Uterus (tissue), 3 donors: ENCODE measurements at regions not wholly inside any gene's neighbourhood (a gene's known extent, or its start where the extent isn't known, plus 50 kb on each side); places are given as distances from the start of the nearest gene placed in this dataset.

ENCODE experiments used
- DNase-seq, 2 donors: peaks; one replicate each; pipeline ENCODE4 v3.0.0-alpha.2; 2019 to 2020
- H3K27ac ChIP-seq, 2 donors: fragments of 200-600 bp; sonication (generic); 1 replicate in 1 of 2; 2 replicates in 1 of 2; pipeline ENCODE4 v1.5.1; 2016 to 2018
- H3K27me3 ChIP-seq, 2 donors: fragments of 200-600 bp; sonication (generic); one replicate each; pipeline ENCODE4 v1.5.1; 2018 to 2019; ENCODE audit warnings: control low read depth in 1 of 2
- H3K36me3 ChIP-seq, 2 donors: fragments of 200-600 bp; sonication (generic); one replicate each; pipeline ENCODE4 v1.5.1; 2019; ENCODE audit warnings: control low read depth in 1 of 2
- H3K4me1 ChIP-seq, 2 donors: fragments of 200-600 bp; sonication (generic); one replicate each; pipeline ENCODE4 v1.5.1; 2018 to 2019; ENCODE audit warnings: control low read depth in 1 of 2
- H3K4me3 ChIP-seq, 2 donors: fragments of 200-600 bp; sonication (generic); 1 replicate in 1 of 2; 2 replicates in 1 of 2; pipeline ENCODE4 v1.5.1; 2018 to 2019; ENCODE audit warnings: mild to moderate bottlenecking in 1 of 2
- H3K9me3 ChIP-seq, 2 donors: fragments of 200-600 bp; sonication (generic); one replicate each; pipeline ENCODE4 v1.5.1; 2019; ENCODE audit warnings: control low read depth in 1 of 2
- CTCF ChIP-seq, 4 experiments: fragments of 200-600 bp in 2 of 4; fragments of 450-650 bp in 2 of 4; sonication (generic) in 2 of 4; IDR thresholded peaks; one replicate each; pipeline ENCODE4 v1.5.1; 2016 to 2019; ENCODE audit warnings: antibody characterized with exemption in 4 of 4, mild to moderate bottlenecking in 2 of 4, moderate library complexity in 1 of 4
- POLR2A ChIP-seq, 2 donors: fragments of 450-650 bp; IDR thresholded peaks; one replicate each; pipeline ENCODE4 v1.6.1; 2016; ENCODE audit warnings: antibody characterized with exemption in 2 of 2, mild to moderate bottlenecking in 1 of 2, moderate library complexity in 1 of 2
- intact Hi-C: fragments of 100-400 bp; cut with DNase I; formaldehyde crosslinking; loops from one replicate; pipeline ENCODE4 v1.15.1; 2023; ENCODE audit warnings: low total_unique reads
- donor health status: DM: yes; HTN: yes; CAD: no.

GRCh38 chr1:95766036-95766435 is 532.0 kb downstream of the RWDD3 start:
- no peak for TF ChIP-seq CTCF (IDR thresholded peaks at IDR 0.05)
- no peak for TF ChIP-seq POLR2A (IDR thresholded peaks at IDR 0.05)
- H3K4me3 ChIP-seq: no peak overlapping the region
- DNase-seq: no peak
- no peaks in the 10 kb centered on the region for H3K36me3 ChIP-seq
- H3K27ac ChIP-seq: no peak overlapping the region
- no peaks in the 10 kb centered on the region for H3K4me1 ChIP-seq
- H3K9me3 ChIP-seq: no peaks in the 10 kb centered on the region
- intact Hi-C loops: no loop called here
- H3K27me3 ChIP-seq: no peaks in the 10 kb centered on the region

DNA sequence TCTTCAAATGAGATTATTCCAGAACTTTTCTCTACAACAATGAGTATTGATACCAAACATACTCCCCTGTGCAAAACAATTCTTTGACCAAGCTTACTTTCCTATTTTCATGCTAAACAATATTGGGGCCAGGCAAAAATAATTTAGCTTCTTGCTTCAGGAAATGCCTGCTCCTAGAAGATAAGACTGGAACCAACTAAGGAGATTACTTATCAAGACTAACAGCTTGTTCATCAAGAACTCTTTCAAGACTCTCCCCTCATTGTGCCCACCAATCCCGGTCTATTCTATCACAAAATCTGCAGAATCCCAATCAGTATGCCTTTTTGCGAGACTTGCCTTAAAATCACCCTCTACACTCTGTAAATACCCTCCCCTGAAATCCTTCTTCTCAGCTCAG is 536.6 kb downstream of the RWDD3 start:
- intact Hi-C loops: no loop called here
- Histone ChIP-seq H3K36me3 (no peaks in the 10 kb centered on the region), H3K4me3 (no peak overlapping the region), H3K27ac (no peak overlapping the region), H3K9me3 (no peaks in the 10 kb centered on the region), H3K4me1 (no peaks in the 10 kb centered on the region), H3K27me3 (no peaks in the 10 kb centered on the region)
- TF ChIP-seq POLR2A (IDR thresholded peaks at IDR 0.05) (no peak), CTCF (IDR thresholded peaks at IDR 0.05) (no peak)
- no peak for DNase-seq

GRCh38 chr1:95778217-95778616 is 544.2 kb downstream of the RWDD3 start:
- DNase-seq: no peak

GRCh38 chr1:95780836-95781235 is 546.8 kb downstream of the RWDD3 start:
- Histone ChIP-seq H3K9me3 (no peaks in the 10 kb centered on the region), H3K27me3 (no peaks in the 10 kb centered on the region), H3K27ac (no peak overlapping the region), H3K4me3 (no peak overlapping the region), H3K36me3 (no peaks in the 10 kb centered on the region), H3K4me1 (no peaks in the 10 kb centered on the region)
- TF ChIP-seq CTCF (IDR thresholded peaks at IDR 0.05) (no peak), POLR2A (IDR thresholded peaks at IDR 0.05) (no peak)
- DNase-seq: no peak
- intact Hi-C loops: no loop called here

More at GRCh38 chr1:95778217-95778616, 544.2 kb downstream of the RWDD3 start:
- intact Hi-C loops: no loop called here
- Histone ChIP-seq H3K27me3 (no peaks in the 10 kb centered on the region), H3K9me3 (no peaks in the 10 kb centered on the region), H3K4me3 (no peak overlapping the region), H3K4me1 (no peaks in the 10 kb centered on the region), H3K36me3 (no peaks in the 10 kb centered on the region), H3K27ac (no peak overlapping the region)
- no peak for TF ChIP-seq CTCF (IDR thresholded peaks at IDR 0.05)

DNA sequence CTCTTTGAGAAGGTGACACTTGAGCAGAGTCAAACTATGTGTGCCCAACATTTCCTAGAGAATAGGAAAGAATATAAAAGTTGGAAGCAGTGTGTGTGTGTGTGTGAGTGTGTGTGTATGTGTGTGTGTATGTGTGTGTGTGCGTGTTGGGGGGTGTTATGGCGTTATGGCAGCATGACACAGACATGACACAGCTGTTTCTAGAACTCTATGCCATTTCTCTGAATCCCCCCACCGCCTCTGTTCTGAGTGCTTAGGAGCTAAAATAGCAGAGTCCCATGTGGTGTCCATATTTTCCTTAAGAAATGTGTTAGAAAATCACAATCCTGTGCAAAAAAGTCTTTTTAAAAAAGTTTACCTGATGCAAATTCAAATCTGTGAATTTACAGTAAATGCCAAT is 556.1 kb downstream of the RWDD3 start:
- Histone ChIP-seq H3K36me3 (no peaks in the 10 kb centered on the region), H3K4me1 (no peaks in the 10 kb centered on the region), H3K27me3 (no peaks in the 10 kb centered on the region), H3K4me3 (no peak overlapping the region), H3K9me3 (no peaks in the 10 kb centered on the region), H3K27ac (no peak overlapping the region)
- no peak for DNase-seq
- TF ChIP-seq POLR2A (IDR thresholded peaks at IDR 0.05): no peak
- no peak for TF ChIP-seq CTCF (IDR thresholded peaks at IDR 0.05)
- intact Hi-C loops: no loop called here
